ENCODE measurements at regions not wholly inside any gene's neighbourhood (a gene's known extent, or its start where the extent isn't known, plus 50 kb on each side); places are given as distances from the start of the nearest gene placed in this dataset.
A peak's percentile ranks its signal among the peaks of the same experiment; 100 is the strongest.
"Not testable (repeated sequence)": the region's sequence is repeated elsewhere in the genome, so short reads cannot be mapped to it uniquely, and the experiment has no call there.

GRCh38 chr18:60062831-60063230 is 163.0 kb downstream of the PMAIP1 start:
- not testable (repeated sequence) for DNase-seq (ENCODE audit: low spot score)

DNA sequence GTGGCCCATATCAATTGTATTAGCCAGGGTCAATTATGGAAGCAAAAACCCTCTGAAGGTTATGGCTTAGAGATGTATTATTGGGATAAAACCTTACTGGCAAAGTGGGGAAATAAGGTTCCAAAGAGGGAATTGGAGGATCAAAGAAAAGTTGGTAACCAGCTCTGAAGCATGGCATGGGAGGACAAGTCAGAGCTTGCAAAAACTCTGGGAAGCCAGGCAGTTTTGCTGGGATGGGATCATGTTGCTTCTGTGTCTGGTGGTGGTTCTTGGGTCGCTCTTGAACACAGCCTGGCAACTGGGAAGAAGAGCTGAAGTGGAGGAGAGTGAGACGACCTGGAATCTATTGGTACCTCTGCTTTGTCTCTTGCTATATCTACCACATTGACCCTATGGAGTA is 162.6 kb downstream of the PMAIP1 start:
- no peak for DNase-seq (ENCODE audit: low spot score)

GRCh38 chr18:60060578-60060977 is 160.8 kb downstream of the PMAIP1 start:
- DNase-seq (ENCODE audit: low spot score), result no peak

GRCh38 chr18:60060026-60060425 is 160.2 kb downstream of the PMAIP1 start:
- DNase-seq (ENCODE audit: low spot score), result no peak

DNA sequence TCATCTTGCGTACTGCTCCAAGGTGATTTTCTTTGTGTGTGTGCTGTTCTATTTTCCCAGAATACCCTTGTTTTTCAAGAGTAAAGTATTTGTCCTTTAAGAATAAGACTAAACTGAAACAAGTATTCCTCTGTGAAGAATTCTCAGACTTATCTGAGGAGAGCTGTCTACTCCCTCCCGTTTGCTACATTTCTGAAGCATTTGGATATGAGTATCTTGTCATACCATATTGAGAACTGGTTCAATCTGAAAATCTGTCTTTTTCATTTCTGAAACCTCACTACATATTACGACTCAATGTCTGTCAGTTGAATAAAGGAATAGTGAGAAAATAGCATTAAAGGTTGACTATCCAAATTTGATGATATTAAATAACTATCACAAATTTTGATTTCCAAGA is 159.4 kb downstream of the PMAIP1 start:
- no peak for DNase-seq (ENCODE audit: low spot score)

GRCh38 chr18:60053747-60054304 is 154.0 kb downstream of the PMAIP1 start:
- DNase-seq (ENCODE audit: low spot score), result peak; percentile 74

GRCh38 chr18:60050821-60051220 is 151.0 kb downstream of the PMAIP1 start:
- no peak for DNase-seq (ENCODE audit: low spot score)

DNA sequence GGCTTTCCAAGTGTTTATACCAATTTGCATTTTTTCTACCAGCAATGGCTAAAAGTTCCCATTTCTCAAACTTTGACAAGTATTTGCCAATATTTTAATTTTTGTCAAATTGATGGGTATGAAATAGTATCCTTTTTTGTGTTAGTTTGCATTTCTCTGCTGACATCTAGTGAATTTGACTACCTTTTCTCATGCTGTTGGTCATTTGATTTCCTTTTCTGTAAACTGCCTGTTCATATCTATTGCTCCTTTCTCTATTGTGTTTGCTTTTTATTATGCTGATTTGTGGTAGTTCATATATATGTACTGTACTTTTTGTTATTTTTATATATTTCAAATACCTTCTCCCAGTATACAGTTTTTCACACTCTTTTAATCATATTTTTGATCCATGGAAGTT is 149.4 kb downstream of the PMAIP1 start:
- DNase-seq (ENCODE audit: low spot score), result no peak

DNA sequence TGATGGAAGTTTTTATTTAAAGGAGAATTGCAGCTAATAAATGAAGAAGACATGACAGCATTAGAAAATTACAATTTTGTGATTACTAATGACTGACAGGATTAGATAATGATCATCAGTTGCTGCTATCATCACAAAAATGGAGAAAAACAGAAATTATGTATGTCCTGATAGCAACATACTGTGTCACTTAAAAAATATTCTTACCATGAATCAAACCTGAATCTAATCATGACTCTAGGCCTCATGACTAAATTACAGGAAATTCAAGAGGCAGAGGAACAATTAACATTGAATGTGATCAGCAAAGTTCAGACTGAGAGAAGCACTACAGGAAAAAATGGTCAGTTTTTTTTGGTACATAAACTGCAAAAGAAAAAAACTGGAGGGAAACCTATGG is 147.8 kb downstream of the PMAIP1 start:
- DNase-seq (ENCODE audit: low spot score), result no peak

DNA sequence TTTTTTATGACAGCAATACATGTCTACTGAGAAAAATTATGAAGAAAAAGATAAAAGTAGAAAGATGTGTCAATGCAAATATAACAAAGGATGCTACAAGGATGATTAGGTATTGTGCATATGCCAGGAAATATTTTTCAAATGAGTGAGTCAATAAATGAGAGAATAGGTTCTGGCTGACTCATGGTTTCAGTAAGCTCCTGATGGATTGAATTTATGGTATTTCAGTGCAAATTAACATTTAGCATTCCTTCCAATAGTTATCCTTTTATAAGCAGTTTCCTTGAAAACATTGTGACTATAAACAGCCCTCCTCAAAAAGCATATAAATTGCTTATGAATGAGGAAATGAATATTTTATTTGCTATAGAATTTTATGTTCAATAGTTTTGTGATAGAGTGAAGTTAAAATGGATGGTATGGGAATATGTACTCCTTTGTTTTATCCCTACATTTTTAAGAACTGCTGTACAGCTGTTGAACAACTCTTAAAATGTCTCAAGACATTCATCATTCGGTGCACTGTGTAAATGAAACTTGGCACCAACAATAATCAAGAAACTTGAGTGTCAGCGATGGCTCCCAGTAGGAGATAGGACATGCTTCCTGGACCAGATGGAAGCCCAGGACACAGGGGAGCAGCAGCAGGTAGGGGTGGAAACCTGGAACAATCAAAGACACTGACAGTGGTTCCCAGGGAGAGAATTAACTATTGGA is 144.7 kb downstream of the PMAIP1 start:
- DNase-seq (ENCODE audit: low spot score), result peak; percentile 38

DNA sequence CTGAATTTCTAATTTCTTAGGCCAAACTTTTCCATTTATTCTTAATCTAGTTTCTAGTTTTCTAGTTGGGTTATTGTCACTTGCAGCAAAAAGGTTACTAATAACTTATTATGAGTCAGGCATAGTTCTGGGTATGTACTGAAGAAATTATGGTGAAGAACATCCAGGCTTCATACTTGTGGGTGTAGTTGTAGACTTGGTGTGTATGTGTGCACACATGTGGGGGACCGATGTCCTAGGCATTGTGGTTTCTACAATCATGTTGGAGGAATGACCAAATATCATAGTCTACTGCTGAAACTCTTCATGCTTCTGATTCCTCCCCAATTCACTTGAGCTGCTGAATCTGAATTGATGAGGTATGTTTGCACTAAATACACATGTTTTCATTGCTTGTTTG is 141.2 kb downstream of the PMAIP1 start:
- no peak for DNase-seq (ENCODE audit: low spot score)

DNA sequence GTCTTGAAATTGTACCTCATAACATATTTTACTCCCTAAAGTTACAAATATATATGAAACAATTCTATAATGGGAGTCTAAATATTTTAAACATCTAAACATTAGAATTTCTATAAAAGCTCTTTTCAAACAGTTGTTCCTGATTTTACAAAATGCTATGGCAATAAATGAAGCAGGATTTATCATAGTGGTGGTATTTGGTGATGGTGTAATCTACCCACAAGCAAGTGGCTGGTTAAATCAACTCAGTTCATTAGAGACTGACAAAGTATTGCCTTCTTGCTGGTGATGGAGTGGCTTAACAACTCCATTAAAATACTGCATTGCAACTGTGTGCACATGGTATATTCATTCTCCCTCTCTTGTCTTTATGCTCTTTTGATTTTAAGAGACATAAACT is 138.9 kb downstream of the PMAIP1 start:
- DNase-seq (ENCODE audit: low spot score), result no peak

DNA sequence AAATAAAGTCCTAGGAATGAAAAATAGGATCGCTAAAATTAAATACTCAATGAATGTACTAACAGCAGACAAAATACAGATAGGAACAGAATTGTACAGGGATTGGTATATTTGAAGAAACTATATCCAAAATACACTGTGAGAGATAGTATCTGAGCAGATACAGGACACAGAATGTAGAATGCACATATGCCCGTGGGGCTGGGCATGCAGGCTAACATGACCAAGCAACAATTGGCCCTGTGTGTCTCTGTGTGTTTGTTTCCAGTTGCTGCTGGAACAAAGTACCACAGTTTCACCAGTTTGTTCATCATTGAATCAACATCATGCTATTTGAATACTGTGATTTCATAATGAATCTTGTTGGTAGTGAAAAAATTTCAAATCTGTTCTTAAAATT is 127.6 kb downstream of the PMAIP1 start:
- DNase-seq (ENCODE audit: low spot score), result no peak

GRCh38 chr18:60024857-60025256 is 125.1 kb downstream of the PMAIP1 start:
- no peak for DNase-seq (ENCODE audit: low spot score)

DNA sequence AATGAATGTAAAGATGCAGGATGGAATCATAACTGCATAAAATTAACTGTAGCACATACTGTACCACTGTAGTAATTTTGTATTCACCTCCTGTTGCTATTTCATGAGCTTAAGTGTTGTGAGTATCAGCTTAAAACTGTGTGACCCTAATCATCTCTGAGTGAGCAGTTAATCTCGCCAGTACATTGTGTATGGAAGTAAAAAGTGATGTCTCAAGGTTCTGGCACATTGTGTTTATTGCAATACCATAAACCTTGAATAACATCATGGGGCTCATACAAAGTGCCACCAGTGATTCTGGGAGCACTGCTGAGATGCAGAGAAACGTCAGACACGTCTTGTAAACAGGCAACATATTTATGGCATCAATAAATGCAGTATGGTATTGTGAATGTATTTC is 124.5 kb downstream of the PMAIP1 start:
- no peak for DNase-seq (ENCODE audit: low spot score)

DNA sequence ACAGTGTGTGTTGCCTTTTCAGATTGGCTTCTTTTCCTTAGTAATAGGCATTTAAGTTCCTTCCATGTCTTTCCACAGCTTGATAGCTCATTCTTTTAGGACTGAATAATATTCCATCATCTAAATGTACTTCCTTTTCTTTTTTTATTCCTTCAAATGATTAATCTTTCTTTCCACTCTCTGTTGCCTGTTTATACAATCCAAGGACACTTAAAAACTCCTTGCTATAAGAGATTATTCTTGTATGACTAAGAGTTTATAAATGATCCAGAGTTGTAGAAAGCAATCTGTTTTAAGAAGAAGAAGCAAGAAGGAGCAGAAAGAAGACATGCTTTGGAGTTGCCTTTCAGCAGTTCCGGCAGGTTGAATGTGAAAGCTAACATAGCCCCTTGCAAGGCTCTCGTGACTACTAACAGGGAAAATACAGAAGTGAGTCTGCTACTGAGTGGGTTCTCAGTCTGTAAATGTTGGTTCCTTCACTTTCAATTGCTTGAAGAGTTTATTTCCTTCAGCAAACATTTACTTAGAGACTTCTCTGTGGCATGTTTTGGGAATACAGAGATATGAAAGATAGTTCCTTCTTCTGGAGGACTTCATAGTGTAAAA is 123.0 kb downstream of the PMAIP1 start:
- no peak for DNase-seq (ENCODE audit: low spot score)

- no peak for DNase-seq (ENCODE audit: low spot score)
Measured at GRCh38 chr18:60021556-60021955, 121.8 kb downstream of the PMAIP1 start.

DNA sequence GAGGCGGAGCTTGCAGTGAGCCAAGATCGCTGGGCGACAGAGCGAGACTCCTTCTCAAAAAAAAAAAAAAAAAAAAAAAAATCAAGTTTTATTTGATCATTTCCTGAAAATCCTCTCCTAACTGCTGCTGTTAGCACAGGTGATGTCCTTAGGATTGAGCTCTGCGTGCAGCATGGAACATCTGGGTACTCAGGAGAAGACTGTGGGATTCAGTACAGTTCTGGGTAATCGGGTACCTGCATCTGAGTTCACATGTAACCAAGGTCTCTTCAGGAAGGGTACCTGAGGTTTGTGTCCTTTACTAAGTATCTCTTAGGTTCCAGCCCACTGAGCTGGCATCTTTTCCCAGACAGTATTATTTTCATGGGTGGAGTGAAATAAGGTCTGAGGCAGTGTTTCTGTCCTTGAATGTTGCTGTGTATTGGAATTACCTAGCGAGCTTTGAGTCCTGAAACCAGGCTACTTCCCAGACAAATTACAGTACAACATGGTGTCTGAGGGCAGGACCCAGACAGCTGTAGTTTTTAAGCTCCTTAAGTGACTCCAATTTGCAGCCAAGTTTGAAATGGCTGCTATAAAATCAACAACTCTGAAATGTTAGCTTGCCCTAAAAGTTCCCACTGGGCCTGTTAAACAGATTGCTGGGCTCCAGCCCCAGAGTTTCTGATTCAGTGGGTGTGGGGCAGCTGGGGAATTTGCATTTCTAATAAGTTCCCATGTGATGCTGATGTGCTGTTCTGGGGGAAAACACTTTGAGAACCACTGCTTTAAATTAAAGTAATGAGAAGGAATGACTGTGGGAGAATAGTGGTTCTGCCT is 120.5 kb downstream of the PMAIP1 start:
- DNase-seq (ENCODE audit: low spot score), result peak; percentile 8

DNA sequence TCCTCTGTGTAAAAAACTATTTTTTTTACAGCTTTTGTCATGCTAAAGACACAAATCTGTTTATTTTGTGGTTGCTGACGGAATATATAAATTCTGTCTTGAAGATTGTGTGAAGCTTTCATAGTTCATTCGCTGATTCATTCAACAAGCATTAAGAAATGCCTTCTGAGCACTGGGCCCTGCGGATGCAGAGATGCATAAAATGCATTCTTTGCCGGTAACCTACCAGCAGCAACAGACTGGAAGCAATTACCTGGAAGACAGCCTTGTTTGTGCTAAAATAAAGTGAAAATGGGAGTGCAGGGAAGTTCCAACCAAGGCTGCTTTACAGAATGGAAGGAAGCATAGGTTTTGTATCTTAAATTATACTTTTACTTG is 119.7 kb downstream of the PMAIP1 start:
- DNase-seq (ENCODE audit: low spot score), result peak; percentile 77

- peak; percentile 38 for DNase-seq (ENCODE audit: low spot score)
Measured at GRCh38 chr18:60018618-60019462, 119.0 kb downstream of the PMAIP1 start.

DNA sequence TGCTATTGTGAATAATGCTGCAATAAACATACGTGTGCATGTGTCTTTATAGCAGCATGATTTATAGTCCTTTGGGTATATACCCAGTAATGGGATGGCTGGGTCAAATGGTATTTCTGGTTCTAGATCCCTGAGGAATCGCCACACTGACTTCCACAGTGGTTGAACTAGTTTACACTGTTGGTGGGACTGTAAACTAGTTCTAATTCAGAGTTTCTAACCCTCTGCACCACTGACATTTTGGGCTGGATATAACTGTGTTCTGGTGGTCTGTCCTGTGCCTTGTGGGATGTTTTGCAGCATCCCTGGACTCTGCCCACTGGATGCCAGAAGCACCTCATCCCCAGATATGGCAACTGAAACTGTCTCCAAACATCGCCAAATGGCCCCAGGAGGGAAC is 118.3 kb downstream of the PMAIP1 start:
- DNase-seq (ENCODE audit: low spot score), result not testable (repeated sequence)

GRCh38 chr18:60017371-60017770 is 117.6 kb downstream of the PMAIP1 start:
- DNase-seq (ENCODE audit: low spot score), result no peak
